ENCODE measurements at regions not wholly inside any gene's neighbourhood (a gene's known extent, or its start where the extent isn't known, plus 50 kb on each side); places are given as distances from the start of the nearest gene placed in this dataset.
"Not testable (repeated sequence)": the region's sequence is repeated elsewhere in the genome, so short reads cannot be mapped to it uniquely, and the experiment has no call there.

DNA sequence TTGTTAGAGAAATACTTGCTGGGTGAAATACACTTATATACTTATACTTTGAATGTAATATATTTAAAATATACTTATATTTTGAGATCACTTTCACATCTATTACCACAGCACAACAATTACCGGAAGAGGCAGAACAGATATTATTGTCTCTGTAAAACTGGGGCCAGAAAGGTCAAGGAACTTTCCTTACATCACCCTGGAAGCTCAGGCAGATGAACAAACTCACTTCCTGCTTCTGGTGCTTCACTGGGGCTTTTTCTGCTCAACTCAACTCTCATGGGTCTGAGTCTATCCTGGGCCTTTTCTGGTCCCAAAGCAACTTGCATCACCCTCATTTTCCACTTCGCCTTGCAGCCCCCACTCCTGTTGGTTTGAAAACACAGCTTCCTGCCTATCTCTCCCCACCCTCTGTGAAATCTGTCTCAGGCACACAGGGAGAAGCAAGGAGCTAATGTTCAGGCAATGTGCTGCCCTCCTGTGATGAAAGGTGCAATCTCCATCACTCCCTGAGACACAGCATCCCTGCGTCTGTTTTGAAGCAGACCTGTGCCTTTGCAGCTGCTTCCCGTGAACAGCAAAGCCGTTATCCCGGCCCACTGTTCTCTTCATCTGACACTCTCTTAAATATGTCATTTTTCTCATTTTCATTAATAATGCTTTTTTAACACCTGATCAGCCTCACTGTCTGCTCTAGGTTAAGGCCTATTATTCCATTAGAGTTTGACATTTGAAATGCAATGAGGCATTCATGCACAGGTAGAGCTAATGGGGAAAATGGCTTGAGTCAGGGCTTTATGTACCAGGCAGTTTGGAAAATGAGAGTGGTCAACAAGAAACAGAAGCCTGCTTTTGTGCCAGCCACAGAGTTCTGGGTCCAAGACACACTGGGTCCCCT is 251.9 kb upstream of the CHAC2 start:
- no peaks in the 10 kb centered on the region for H3K9me3 Mint-ChIP-seq
- DNase-seq = no peak

GRCh38 chr2:53513167-53513666 is 254.4 kb upstream of the CHAC2 start:
- Mint-ChIP-seq H3K36me3 (no peaks in the 10 kb centered on the region), H3K4me3 (no peak overlapping the region), H3K9me3 (no peaks in the 10 kb centered on the region), H3K27me3 (no peaks in the 10 kb centered on the region), H3K4me1 (no peaks in the 10 kb centered on the region), H3K27ac (no peak overlapping the region)
- no peak for DNase-seq
- CTCF ChIA-PET = no interaction called here

More for the DNA sequence above, 251.9 kb upstream of the CHAC2 start:
- Mint-ChIP-seq H3K4me3 (no peak overlapping the region), H3K36me3 (no peaks in the 10 kb centered on the region), H3K4me1 (no peaks in the 10 kb centered on the region), H3K27me3 (no peaks in the 10 kb centered on the region), H3K27ac (no peak overlapping the region)
- CTCF ChIA-PET = no interaction called here

DNA sequence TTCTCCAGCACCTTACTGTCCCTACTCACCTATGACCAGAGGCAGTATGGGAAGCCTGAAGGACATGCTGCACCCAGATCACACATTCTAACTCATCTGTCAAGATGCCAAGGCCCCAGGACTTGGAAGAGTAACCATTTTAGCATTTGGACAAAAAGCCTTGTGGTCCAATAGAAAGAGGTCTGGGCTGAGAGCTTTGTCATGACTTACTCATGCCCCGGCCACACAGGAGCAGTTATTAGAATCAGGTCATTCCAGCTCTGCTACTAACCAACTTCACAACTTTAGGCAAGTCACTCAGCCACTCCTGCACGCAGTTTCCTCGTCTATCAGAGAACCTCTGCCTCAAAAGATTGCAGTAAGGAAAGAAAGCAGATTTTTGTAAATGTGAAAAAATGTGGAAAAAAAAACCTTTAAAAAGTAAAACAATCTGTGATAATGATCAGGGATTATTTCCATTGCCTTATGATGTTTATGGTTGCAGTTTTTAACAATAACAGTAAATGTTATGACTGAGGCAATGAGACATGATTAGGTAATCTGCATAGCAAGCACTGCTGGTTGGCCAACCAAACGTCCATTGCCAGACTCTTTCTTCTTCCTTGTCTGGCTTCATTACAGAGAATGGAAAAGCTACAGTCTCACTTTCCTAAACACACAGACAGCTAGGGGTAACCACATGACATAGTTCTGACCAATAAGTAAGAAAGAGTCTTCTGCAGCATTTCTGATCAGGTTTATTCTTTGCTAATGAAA is 255.4 kb upstream of the CHAC2 start:
- Mint-ChIP-seq H3K4me3 (no peak overlapping the region), H3K27ac (no peak overlapping the region), H3K27me3 (no peaks in the 10 kb centered on the region), H3K36me3 (no peaks in the 10 kb centered on the region), H3K4me1 (no peaks in the 10 kb centered on the region), H3K9me3 (no peaks in the 10 kb centered on the region)
- DNase-seq = no peak
- CTCF ChIA-PET = no interaction called here

DNA sequence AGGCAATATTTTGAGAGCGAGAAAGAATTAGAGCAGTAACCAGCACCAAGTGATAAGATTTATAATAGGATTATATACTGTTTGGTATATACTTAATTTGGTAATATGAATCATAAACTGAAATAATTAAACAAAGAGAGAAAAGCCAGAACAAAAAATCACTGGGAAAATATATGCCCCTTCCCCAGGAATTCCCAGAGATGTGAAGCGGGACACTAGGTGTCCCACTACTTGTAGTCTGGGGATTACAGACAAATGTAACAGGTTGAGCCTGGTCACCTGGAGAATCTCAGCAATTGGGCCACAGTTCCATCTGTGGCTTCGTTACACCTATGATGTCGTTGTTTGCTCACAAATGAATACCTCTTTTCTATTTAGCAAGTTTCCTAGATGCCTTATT is 256.1 kb upstream of the CHAC2 start:
- CTCF ChIA-PET = no interaction called here
- H3K4me3 Mint-ChIP-seq = no peak overlapping the region
- H3K4me1 Mint-ChIP-seq = no peaks in the 10 kb centered on the region
- no peak overlapping the region for H3K27ac Mint-ChIP-seq
- no peaks in the 10 kb centered on the region for H3K27me3 Mint-ChIP-seq
- no peak for DNase-seq
- H3K9me3 Mint-ChIP-seq = no peaks in the 10 kb centered on the region
- no peaks in the 10 kb centered on the region for H3K36me3 Mint-ChIP-seq

DNA sequence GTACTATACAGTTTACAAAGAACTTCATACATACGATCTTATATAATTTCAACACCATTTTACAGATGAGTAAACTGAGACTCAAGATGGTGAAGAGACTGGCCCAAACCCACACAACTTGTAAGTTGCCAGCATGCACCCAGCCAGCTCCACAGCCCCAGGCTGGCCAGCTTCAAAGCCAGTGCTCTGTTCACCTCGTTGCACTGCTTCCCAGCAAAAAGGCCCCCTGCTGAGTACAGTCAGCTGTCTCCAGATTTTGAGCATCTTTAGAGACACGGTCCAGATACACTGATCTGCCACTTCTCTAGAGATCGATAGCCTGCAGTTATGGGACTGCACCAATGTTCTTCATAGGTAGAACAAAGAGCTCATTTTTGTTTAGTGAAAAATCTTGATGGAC is 257.2 kb upstream of the CHAC2 start:
- no peaks in the 10 kb centered on the region for H3K27me3 Mint-ChIP-seq
- no peaks in the 10 kb centered on the region for H3K4me1 Mint-ChIP-seq
- H3K36me3 Mint-ChIP-seq = no peaks in the 10 kb centered on the region
- H3K9me3 Mint-ChIP-seq = no peaks in the 10 kb centered on the region
- no peak for DNase-seq
- no peak overlapping the region for H3K4me3 Mint-ChIP-seq
- CTCF ChIA-PET = no interaction called here
- H3K27ac Mint-ChIP-seq = no peak overlapping the region

- Mint-ChIP-seq H3K27me3 (no peaks in the 10 kb centered on the region), H3K4me3 (no peak overlapping the region), H3K4me1 (no peaks in the 10 kb centered on the region), H3K27ac (no peak overlapping the region), H3K36me3 (no peaks in the 10 kb centered on the region), H3K9me3 (no peaks in the 10 kb centered on the region)
- no peak for DNase-seq
- CTCF ChIA-PET = no interaction called here
Observed at GRCh38 chr2:53509831-53510388, 257.7 kb upstream of the CHAC2 start.

- H3K27me3 Mint-ChIP-seq = no peaks in the 10 kb centered on the region
- H3K4me1 Mint-ChIP-seq = no peaks in the 10 kb centered on the region
- DNase-seq = no peak
- H3K27ac Mint-ChIP-seq = no peak overlapping the region
- no peaks in the 10 kb centered on the region for H3K9me3 Mint-ChIP-seq
- CTCF ChIA-PET = no interaction called here
- no peak overlapping the region for H3K4me3 Mint-ChIP-seq
- H3K36me3 Mint-ChIP-seq = no peaks in the 10 kb centered on the region
Observed at GRCh38 chr2:53508667-53509066, 258.9 kb upstream of the CHAC2 start.

DNA sequence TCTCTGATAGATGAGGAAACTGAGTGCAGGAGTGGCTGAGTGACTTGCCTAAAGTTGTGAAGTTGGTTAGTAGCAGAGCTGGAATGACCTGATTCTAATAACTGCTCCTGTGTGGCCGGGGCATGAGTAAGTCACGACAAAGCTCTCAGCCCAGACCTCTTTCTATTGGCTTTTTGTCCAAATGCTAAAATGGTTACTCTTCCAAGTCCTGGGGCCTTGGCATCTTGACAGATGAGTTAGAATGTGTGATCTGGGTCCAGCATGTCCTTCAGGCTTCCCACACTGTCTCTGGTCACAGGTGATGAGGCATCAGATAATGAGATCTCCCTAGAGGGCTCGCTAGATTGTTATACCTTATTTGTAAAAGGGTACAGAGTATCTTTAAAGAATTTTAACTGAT is 260.5 kb upstream of the CHAC2 start:
- H3K4me1 Mint-ChIP-seq, DNase-seq, H3K27ac Mint-ChIP-seq, H3K4me3 Mint-ChIP-seq, H3K36me3 Mint-ChIP-seq, CTCF ChIA-PET, H3K27me3 Mint-ChIP-seq, H3K9me3 Mint-ChIP-seq: not testable (repeated sequence)

DNA sequence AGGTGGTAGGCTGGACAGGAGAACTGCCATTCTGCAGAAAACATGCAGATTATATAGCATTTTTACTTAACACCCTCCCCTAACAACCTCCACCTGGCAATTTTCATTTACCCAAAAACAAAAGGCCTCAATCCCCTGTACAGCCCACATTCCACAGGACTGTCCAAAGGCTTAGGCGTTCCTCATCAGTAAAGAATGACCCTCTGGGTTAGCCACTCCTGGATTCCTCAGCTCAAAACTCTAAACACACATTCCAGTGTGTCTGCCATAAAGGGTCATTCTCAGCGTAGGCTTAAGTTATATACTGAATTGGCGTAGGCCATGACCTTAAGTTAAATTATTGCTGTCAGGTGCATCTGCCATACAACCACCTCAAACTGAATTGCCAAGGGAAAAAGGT is 261.8 kb upstream of the CHAC2 start:
- DNase-seq = no peak
- Mint-ChIP-seq H3K36me3 (no peaks in the 10 kb centered on the region), H3K9me3 (no peaks in the 10 kb centered on the region), H3K4me3 (no peak overlapping the region), H3K27ac (no peak overlapping the region), H3K27me3 (no peaks in the 10 kb centered on the region), H3K4me1 (no peaks in the 10 kb centered on the region)
- CTCF ChIA-PET = no interaction called here

GRCh38 chr2:53504507-53504906 is 263.1 kb upstream of the CHAC2 start:
- Mint-ChIP-seq H3K4me3 (no peak overlapping the region), H3K9me3 (no peaks in the 10 kb centered on the region), H3K27ac (no peak overlapping the region), H3K4me1 (no peaks in the 10 kb centered on the region), H3K27me3 (no peaks in the 10 kb centered on the region), H3K36me3 (no peaks in the 10 kb centered on the region)
- DNase-seq = no peak
- CTCF ChIA-PET = no interaction called here

DNA sequence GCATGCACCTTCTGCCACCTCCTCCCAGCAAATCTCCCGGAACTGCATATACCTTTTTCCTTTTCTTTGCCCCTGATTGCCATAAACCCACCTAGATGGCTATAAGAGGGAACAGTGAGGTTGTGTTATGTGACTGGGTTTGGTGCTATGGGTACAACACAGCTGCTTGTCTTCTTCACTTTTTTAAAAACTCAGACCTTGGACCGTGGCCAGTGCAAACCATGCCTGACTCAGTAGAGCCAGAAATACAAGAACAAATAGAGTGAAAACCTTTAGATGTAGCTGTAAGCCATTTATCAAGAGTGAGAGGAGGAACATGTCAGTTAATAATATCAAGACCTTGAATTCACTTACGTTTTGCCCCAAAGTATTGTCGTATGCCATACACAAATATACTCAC is 267.4 kb upstream of the CHAC2 start:
- CTCF ChIA-PET = no interaction called here
- no peak overlapping the region for H3K27ac Mint-ChIP-seq

GRCh38 chr2:53498210-53498609 is 269.4 kb upstream of the CHAC2 start:
- Mint-ChIP-seq H3K4me1 (no peaks in the 10 kb centered on the region), H3K36me3 (no peaks in the 10 kb centered on the region), H3K27ac (no peak overlapping the region), H3K27me3 (no peaks in the 10 kb centered on the region), H3K9me3 (no peaks in the 10 kb centered on the region), H3K4me3 (no peak overlapping the region)
- DNase-seq = no peak
- CTCF ChIA-PET = no interaction called here

More for the DNA sequence above, 267.4 kb upstream of the CHAC2 start:
- Mint-ChIP-seq H3K36me3 (no peaks in the 10 kb centered on the region), H3K4me3 (no peak overlapping the region), H3K9me3 (no peaks in the 10 kb centered on the region), H3K4me1 (no peaks in the 10 kb centered on the region), H3K27me3 (no peaks in the 10 kb centered on the region)
- no peak for DNase-seq

GRCh38 chr2:53497020-53497419 is 270.6 kb upstream of the CHAC2 start:
- Mint-ChIP-seq H3K27ac (no peak overlapping the region), H3K4me1 (no peaks in the 10 kb centered on the region), H3K4me3 (no peak overlapping the region), H3K36me3 (no peaks in the 10 kb centered on the region), H3K27me3 (no peaks in the 10 kb centered on the region), H3K9me3 (no peaks in the 10 kb centered on the region)
- CTCF ChIA-PET = no interaction called here
- no peak for DNase-seq

- Mint-ChIP-seq H3K4me3 (no peak overlapping the region), H3K27me3 (no peaks in the 10 kb centered on the region), H3K27ac (no peak overlapping the region), H3K9me3 (no peaks in the 10 kb centered on the region), H3K4me1 (no peaks in the 10 kb centered on the region), H3K36me3 (no peaks in the 10 kb centered on the region)
- DNase-seq = no peak
- CTCF ChIA-PET = no interaction called here
Observed at GRCh38 chr2:53493210-53493609, 274.4 kb upstream of the CHAC2 start.

DNA sequence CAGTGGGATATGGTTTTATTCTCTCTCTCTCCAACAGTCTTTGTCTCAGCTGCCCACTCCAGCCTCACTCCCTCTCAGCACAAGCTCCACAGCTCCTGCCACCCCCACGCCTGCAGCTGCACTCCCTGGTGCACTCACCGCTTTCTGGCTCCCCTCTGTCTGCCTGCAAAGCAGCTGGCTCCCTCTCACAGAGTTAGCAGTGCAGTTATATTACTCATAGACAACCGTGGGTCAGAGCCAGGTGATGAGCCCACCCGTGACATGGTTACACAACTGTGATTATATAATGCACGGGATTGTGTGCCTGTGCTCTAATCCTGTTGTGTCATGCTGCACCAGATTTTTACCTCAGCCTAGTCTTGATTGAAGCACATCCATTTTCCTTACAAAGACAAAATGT is 276.9 kb upstream of the CHAC2 start:
- DNase-seq = no peak

More for the DNA sequence above, 276.9 kb upstream of the CHAC2 start:
- Mint-ChIP-seq H3K4me3 (no peak overlapping the region), H3K36me3 (no peaks in the 10 kb centered on the region), H3K9me3 (no peaks in the 10 kb centered on the region), H3K27ac (no peak overlapping the region), H3K27me3 (no peaks in the 10 kb centered on the region), H3K4me1 (no peaks in the 10 kb centered on the region)
- CTCF ChIA-PET = no interaction called here
